ENCODE measurements at regions not wholly inside any gene's neighbourhood (a gene's known extent, or its start where the extent isn't known, plus 50 kb on each side); places are given as distances from the start of the nearest gene placed in this dataset.
"Not testable (repeated sequence)": the region's sequence is repeated elsewhere in the genome, so short reads cannot be mapped to it uniquely, and the experiment has no call there.

DNA sequence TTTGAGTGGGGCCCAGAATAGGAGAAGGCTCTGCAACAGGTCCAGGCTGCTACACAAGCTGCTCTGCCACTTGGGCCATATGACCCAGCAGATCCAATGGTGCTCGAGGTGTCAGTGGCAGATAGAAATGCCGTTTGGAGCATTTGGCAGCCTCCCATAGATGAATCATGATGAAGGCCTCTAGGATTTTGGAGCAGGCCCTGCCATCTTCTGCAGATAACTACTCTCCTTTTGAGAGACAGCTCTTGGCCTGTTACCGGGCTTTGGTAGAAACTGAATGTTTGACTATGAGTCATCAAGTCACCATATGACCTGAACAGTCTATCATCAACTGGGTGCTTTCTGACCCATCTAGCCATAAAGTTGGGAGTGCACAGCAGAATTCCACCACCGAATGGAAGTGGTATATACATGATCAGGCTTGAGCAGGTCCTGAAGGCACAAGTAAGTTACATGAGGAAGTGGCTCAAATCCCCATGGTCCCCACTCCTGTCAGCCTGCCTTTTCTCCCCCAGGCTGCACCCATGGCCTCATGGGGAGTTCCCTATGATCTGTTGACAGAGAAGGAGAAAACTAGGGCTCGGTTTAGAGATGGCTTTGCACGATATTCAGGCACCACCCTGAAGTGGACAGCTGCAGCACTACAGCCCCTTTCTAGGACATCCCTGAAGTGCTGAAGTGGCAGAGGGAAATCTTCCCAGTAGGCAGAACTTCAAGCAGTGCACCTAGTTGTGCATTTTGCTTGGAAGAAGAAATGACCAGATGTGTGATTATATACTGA is 971.4 kb downstream of the MCTP2 start:
- no peak overlapping the region for H3K4me3 ChIP-seq (ENCODE audit: low read depth, low read length)
- TF ChIP-seq, protein P1, sequence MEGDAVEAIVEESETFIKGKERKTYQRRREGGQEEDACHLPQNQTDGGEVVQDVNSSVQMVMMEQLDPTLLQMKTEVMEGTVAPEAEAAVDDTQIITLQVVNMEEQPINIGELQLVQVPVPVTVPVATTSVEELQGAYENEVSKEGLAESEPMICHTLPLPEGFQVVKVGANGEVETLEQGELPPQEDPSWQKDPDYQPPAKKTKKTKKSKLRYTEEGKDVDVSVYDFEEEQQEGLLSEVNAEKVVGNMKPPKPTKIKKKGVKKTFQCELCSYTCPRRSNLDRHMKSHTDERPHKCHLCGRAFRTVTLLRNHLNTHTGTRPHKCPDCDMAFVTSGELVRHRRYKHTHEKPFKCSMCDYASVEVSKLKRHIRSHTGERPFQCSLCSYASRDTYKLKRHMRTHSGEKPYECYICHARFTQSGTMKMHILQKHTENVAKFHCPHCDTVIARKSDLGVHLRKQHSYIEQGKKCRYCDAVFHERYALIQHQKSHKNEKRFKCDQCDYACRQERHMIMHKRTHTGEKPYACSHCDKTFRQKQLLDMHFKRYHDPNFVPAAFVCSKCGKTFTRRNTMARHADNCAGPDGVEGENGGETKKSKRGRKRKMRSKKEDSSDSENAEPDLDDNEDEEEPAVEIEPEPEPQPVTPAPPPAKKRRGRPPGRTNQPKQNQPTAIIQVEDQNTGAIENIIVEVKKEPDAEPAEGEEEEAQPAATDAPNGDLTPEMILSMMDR (IDR thresholded peaks at IDR 0.05; ENCODE audit: borderline replicate concordance, insufficient read depth, low read depth, low read length): no peak

DNA sequence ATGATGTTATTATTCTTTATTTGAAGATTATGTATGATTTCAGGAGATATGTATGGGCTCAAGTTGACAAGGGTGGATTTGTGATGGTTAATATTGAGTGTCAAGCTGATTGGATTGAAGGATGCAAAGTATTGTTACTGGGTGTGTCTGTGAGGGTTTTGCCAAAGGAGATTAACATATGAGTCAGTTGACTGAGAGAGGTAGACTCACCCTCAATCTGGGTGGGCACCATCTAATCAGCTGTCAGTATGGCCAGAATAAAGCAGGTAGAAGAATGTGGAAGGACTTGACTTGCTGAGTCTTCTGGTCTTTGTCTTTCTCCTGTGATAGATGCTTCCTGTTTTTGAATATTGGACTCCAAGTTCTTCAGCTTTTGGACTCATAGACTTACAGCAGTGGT is 973.7 kb downstream of the MCTP2 start:
- H3K4me3 ChIP-seq (ENCODE audit: low read depth, low read length): no peak overlapping the region

DNA sequence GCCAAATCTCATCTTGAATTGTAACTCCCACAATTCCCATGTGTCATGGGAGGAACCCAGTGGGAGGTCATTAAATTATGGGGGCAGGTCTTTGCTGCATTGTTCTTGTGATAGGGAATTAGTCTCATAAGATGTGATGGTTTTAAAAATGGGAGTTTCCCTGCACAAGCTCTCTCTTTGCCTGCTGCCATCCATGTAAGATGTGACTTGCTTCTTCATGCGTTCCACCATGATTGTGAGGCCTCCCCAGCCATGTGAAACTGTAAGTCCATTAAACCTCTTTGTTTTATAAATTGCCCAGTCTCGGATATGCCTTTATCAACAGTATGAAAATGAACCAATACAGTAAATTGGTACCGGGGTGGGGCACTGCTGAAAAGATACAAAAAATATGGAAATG is 974.5 kb downstream of the MCTP2 start:
- not testable (repeated sequence) for H3K4me3 ChIP-seq (ENCODE audit: low read depth, low read length)

More for the DNA sequence above, 973.7 kb downstream of the MCTP2 start:
- TF ChIP-seq, protein P1 (IDR thresholded peaks at IDR 0.05; ENCODE audit: borderline replicate concordance, insufficient read depth, low read depth, low read length): no peak

DNA sequence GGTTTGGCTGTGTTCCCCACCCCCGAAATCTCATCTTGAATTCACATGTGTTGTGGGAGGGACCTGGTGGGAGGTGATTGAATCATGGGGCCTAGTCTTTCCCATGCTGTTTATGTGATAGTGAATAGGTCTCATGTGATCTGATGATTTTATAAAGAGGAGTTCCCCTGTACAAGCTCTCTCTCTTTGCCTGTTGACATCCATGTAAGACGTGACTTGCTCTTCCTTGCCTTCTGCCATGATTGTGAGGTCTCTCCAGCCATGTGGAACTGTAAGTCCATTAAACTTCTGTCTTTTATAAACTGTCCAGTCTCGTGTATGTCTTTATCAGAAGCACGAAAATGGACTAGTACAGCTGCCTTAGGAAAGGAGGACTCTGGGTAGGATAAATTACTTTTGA is 976.7 kb downstream of the MCTP2 start:
- TF ChIP-seq, protein P1 (IDR thresholded peaks at IDR 0.05; ENCODE audit: borderline replicate concordance, insufficient read depth, low read depth, low read length): no peak
- H3K4me3 ChIP-seq (ENCODE audit: low read depth, low read length): no peak overlapping the region

DNA sequence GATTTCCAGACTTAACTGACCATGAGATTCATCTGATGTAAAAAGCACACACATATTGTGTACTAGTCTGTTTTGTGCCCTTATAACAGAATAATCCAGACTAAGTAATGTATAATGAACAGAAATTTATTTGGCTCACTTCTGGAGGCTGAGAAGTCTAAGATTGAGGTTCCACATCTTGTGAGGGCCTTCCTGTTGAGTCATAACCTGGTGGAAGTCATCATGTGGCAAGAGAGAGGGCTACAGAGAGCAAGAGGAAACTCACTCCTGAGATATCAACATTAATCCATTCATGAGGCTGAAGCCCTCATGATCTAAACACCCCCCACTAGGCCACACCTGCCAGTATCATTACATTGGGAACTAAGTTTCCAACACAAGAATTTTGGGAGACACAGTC is 977.6 kb downstream of the MCTP2 start:
- TF ChIP-seq, protein P1 (IDR thresholded peaks at IDR 0.05; ENCODE audit: borderline replicate concordance, insufficient read depth, low read depth, low read length): no peak
- H3K4me3 ChIP-seq (ENCODE audit: low read depth, low read length): no peak overlapping the region

DNA sequence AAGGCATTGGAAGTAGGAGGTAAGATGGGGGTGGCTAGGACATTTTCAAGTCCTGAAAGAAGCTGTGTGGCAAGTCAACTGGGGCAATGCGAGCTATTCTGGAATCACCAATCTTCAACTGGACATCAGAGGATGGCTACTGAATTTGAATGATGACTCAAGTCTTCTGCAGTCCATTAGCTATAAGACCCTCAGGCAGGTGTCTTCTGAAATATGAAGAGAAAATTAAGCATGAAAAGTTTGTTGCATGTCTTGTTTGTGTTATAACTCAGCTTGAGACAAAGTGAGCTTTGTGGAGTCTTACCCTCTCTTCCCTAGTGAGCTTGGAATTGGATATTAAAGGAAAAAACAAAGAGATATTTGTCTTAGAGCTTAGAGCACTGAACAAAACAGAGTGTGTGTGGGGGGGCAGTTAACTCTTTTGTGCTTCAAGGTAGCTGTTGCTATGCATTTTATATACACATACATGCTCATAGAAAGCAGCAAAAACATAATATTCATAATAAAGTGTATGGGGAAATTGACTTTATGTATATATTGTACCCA is 979.1 kb downstream of the MCTP2 start:
- H3K4me3 ChIP-seq (ENCODE audit: low read depth, low read length): no peak overlapping the region
- TF ChIP-seq, protein P1 (IDR thresholded peaks at IDR 0.05; ENCODE audit: borderline replicate concordance, insufficient read depth, low read depth, low read length): no peak

DNA sequence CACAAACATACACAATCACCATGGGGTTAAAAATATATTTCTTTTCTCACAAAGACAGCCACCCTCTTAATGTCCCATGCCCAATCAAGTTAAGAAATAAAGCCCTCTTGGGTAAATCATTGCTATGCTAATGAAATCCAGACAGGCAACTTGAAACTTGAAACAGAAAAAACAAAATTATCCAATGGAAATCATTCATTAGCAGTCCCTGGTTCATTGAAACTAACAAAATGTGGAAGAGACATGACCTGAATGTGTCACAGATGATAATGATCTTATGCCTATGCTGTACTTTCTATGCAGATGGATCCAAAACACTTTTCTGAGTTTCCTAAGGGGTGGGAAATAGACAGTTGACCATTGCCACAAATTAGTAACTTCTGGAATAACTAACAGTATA is 983.7 kb downstream of the MCTP2 start:
- TF ChIP-seq, protein P1 (IDR thresholded peaks at IDR 0.05; ENCODE audit: borderline replicate concordance, insufficient read depth, low read depth, low read length): no peak
- H3K4me3 ChIP-seq (ENCODE audit: low read depth, low read length): no peak overlapping the region
